Inflammatory macrophage treated with lipopolysaccharide for 4 hours (primary cell): ENCODE measurements at regions not wholly inside any gene's neighbourhood (a gene's known extent, or its start where the extent isn't known, plus 50 kb on each side); places are given as distances from the start of the nearest gene placed in this dataset.
"Not testable (repeated sequence)": the region's sequence is repeated elsewhere in the genome, so short reads cannot be mapped to it uniquely, and the experiment has no call there.

Source experiments
- DNase-seq: peaks from one replicate; pipeline ENCODE4 v3.0.0-alpha.2; 2020

DNA sequence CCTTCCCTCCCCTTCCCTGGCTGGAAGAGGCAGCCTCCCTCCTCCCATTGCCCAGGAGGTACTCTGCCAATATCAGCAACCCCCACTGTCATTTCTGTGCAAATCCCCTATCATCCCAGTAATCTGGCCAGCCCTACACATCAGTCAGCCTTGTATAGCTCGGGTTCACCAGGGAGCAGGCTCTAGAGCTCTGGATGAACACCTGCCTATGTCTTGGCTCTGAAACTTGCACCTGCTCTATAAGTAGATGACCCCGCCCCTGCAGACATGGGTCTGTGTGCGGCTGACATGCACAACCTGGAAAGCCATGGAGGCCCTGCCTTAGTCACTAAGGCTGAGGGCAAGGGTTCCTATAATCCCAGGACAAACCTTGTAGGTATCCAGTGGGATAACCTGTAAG lies 1042.9 kb downstream of the UQCRFS1 start:
- no peak for DNase-seq

DNA sequence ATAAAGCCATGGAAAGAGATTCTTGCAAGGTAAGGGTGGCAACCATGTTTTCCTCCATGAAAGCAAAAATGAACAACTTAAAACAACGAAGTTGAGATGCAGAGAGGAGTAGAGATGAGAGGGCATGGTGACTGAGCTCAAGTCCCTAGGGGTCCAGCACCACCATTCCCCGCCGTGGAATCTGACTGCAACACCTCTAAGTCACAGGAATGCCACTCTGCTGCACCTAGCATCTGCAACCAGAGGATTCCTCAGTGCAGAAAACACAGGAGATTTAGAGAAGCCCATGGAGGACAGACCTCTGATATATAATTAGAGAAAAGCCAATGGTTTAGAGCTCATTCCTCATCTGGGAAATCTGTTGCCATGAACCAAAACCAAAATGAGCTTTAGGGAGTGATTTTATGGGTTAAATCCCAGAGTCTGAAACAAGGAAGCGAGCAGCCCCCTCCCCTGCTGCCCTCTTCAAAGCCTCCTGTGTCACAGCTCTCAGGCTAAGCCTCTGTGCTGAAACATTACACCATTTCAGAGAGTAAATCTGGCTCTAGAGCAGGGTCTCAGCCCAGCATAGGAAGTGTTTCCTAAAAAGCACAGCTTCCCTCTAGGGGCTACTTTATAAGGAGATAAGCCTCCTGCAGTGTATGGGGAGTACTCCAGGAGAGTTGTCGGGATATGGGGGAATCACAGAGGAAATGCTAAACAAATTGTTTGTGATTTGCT lies 1043.6 kb downstream of the UQCRFS1 start:
- DNase-seq, result no peak

DNA sequence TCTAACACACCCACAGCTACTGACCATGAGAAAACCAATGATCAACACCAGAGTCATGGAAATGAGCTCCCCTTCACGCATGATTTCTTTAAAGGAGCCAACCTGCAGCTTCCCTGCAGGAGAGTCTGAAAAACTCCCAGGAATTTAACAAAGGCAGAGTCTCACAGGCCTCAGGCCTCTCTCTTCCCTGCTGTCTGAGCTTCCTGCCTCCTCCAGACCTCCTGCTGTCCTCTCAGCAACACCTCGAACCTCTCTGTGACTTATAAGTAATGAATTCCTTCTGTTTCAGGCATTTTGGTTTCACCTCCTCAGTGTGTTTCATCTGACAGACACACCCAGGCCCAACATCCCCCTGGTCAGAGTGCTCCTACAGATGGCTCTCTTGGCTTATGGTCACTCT lies 1044.4 kb downstream of the UQCRFS1 start:
- DNase-seq, result no peak

DNA sequence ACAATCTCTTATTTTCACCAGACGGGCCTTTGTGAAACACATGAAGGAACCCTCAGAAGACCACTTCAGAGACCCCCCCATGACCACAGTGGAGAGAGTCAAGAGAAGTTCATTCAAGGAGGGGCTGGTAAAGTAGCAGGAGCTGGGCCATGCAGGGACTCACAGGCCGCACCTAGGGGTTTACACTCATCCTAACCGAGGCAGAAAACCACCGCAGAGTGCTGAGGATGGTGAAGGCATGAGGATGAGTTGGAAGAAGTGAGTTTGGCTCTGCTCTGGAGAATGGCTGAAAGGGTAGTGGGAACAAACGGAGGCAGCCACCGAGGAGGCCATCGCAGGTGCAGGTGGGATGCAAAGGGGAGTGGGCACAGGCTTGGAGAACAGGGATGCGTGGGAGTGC lies 1046.9 kb downstream of the UQCRFS1 start:
- DNase-seq, result no peak

DNA sequence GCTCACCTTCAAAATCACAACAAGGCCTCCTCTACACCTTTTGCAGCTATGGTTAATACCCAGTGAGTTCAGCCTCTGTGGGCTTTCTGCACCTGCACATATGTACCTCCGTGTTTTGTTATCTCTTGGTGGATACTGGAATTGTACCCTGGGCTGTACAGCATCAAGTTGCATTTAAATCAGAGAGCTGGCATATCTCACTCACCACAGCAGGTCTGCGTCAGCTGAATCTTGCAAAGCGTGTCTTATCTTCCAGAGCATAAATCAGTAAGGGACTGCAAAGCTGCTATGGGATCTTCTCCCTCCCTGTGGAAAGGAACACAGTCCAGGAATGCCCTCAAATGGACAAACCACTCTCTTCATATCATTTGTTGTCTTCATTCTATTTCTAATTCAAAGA lies 1048.7 kb downstream of the UQCRFS1 start:
- no peak for DNase-seq

DNA sequence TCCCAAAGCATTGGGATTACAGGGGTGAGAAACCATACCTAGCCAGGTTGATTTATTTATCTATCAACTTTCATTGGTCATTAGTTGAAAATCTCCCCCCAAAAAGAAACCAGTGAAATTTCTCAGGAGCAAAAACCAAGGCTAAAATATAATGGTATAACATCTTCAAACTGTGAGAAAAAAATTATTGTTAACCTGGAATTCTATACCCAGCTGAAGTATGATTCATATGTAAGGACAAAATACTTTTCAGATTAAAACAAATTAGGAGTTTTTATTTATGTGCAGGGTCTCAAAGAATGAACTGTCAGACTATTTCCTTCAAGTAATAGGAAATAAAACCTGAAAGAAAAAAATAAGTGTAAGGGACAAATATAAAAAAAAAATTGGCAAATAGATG lies 1053.9 kb downstream of the UQCRFS1 start:
- no peak for DNase-seq

DNA sequence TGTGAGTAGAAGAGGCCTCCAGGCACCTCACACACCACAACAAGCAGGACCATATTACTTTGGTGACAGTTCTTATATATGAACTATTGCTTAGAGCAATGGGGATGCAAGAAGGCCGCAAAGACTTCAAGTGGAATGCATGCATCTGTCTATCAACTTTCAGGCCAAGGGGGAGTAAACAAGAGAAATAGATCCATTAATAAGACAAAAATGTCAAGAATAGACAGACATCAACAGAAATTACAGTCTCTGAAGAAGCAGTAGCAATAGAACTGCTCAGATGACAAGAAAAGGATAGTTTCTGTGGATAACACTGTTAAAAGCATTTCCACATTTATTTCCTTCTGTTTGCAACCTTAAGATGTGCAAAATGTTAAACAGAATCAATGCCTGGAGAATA lies 1057.7 kb downstream of the UQCRFS1 start:
- DNase-seq, result no peak

DNA sequence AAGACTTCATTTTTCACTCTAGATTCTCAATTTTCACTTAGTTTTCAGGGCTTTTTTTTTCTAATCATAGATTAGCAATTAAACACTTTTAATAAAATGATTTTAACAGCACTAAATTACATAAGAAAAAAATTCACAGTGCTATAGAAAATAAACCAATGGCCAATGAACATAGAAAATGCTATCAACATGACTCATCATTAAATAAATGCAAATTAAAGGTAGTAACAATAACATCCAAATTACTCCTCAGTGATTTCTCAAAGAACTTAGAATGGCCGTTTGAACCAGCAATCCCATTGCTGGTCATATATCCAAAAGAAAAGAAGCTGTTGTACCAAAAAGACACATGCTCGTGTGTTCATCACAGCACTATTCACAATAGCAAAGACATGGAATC lies 1058.9 kb downstream of the UQCRFS1 start:
- no peak for DNase-seq

DNA sequence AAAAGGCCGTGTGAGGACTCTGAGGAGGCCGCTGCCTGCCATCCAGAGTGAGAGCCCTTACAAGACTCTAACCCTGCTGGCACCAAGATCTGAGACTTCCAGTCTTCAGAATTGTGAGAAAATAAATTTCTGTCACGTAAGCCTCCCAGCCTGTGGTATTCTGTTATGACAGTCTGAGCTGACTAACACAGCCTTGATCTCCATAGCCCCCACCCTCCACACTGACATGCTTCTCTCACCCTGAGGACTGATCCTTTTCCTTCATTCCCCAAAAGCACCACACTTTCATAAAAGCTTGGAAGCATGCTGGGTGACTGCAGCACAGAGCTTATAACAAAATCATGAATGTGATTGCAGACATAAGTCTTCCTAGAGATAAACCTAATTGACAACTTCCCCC lies 1059.8 kb downstream of the UQCRFS1 start:
- no peak for DNase-seq

DNA sequence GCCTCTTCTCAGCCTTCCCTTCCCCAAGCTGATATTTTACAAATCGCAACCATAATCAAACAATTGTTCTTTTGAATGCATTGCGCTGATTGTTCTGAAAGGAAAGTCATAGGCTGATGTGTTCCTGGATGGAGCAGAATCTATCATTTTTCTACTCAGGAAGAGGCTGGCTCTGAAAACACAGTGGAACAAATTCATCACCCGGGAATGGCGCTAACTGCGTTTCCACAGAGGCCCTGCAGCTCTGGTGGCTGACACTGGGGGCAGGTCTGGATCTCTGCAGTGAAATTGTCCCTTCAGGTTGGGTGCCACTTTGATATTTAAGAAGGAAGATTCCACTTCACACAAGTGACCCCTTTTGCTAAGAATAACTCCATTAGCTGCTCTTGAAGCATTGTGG lies 1060.8 kb downstream of the UQCRFS1 start:
- no peak for DNase-seq

DNA sequence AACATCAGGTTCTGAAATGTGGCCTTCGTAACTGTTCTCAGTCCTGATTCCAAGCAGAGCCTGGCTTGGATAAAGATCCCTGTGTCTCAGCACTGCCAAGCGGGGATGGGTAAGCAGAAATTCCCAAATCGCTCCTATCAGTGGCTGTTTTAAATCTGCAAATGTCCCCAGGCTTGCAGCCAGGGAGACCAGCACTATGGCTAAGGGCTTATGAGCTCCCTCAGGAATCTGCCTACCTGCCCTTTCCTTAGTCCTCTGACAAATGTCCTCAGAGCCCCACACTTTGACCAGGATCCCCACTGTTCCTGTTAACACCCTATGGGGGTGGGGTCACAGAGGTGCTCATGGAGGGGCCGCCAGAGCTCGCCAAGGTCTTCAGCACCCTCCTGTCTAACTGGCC lies 1062.8 kb downstream of the UQCRFS1 start:
- DNase-seq, result no peak

DNA sequence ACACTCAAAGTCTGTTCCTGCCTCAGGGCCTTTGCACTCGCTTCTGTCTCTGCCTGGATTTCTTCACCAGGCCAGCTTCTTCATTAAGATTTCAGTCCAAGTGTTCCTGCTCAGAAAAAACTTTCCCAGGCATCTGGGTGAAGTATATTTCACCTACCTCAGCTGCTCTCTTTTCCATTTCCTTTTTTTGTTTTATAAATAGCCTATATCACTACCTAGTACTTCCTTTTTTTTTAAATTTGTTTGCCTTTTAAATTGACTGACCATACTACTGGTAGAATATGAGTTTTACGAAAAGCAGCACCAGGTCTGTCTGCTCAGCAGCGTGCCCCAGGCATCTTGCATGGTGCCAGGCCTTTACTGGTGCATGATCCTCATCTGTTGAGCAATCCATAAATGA lies 1064.4 kb downstream of the UQCRFS1 start:
- no peak for DNase-seq

DNA sequence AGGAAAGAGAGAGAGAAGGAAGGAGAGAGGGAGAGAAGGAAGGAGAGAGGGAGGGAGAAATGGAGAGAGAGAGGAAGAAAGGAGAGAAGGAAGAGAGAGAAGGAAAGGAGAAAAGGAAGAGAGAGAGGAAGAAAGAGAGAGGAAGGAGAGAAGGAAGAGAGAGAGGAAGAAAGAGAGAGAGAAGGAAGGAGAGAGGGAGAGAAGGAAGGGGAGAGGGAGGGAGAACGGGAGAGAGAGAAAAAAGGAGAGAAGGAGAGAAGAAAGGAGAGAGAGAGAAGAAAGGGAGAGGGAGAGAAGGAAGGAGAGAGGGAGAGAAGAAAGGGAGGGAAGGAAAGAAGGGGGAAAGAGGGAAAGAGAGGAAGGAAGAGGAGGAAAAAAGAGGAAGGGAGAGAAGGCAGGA lies 1070.7 kb downstream of the UQCRFS1 start:
- DNase-seq, result no peak

DNA sequence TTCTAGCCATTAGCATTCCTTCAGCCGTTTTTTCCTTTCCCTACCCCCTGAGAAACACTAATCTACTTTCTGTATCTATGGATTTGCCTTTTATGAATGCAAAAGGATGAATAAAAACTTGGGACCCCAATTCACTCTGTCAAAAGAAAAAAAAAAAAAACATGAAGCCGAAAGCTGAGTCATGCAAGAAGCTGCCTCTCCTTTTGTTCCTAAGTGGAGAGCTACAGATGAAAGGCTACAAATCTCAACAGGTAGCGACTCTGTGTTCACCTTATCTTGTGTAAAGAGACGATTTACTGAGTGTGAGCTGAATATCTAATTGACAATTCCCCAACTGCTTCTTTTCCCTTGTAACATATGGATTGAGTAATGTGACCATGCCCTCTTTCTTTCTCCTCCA lies 1072.8 kb downstream of the UQCRFS1 start:
- no peak for DNase-seq

DNA sequence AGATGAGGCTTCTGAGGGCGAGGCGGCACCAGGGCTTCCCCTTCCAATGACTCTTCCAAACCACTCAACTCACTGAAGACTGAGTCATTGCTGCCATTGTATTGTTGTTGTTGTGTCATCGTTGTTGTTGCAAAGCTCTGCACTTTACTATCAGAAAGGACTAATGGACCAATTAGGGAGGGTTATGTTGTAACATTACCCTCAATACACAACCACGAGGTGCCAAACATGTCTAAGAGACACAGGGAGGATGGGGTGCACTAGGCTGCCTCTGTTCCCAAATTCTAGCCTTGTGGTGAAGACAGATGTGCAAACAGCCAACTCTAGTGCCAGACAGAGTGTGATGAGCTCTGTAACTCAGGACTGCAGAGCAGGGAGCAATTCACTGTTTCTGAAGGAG lies 1075.2 kb downstream of the UQCRFS1 start:
- DNase-seq, result no peak

DNA sequence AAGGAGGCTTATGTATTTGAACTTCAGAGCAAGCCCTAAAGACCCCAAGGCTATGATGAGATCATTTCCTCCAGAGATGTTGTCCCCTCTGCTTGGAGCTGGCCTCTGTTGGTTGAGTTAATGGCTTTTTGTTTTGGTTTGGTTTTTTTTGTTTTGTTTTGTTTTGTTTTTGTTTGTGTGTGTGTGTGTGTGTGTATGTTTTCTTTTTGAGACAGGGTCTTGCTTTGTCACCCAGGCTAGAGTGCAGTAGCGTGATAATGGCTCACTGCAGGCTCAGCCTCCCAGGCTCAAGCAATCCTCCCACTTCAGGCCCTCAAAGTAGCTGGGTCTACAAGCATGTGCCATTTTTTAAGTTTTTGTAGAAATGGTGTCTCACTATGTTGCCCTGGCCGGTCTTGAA lies 1076.2 kb downstream of the UQCRFS1 start:
- DNase-seq, result no peak

DNA sequence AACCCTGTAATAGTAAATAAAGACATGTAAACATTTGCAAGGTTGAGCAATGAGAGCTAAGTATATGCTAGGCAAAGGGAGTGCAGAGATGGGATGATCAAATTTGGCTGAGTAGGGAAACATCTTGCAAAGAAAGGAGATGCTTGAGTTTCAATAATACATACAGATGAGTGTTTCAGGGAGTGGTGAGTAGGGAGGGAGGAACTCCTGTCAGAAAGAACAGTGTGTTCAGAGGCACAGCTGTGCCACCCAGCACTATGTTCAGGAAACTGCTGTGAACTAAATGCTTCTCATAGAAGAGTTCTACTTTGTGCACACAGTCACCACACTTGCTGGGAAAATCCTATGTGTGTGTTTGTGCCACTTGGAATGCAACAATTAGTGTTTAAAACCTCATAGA lies 1077.1 kb downstream of the UQCRFS1 start:
- no peak for DNase-seq

DNA sequence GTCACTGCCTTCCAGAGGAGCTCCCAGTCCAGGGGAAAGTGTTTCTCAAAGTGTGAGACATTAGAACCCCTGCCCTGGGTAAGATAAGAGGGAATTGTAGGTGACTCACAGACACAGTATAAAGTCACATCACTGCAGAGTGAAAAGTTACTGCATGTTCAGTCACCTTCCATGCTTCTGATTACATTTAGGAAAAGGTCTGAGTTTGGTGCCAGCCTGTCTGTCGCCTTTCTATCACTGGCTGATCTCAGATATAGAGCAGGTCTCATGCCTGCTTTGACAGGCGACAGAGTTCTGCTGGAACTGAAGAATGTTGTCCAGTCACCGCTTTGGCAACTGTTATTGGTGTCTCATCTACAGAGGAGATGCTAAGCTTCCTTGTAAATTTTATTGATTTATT lies 1078.6 kb downstream of the UQCRFS1 start:
- no peak for DNase-seq

DNA sequence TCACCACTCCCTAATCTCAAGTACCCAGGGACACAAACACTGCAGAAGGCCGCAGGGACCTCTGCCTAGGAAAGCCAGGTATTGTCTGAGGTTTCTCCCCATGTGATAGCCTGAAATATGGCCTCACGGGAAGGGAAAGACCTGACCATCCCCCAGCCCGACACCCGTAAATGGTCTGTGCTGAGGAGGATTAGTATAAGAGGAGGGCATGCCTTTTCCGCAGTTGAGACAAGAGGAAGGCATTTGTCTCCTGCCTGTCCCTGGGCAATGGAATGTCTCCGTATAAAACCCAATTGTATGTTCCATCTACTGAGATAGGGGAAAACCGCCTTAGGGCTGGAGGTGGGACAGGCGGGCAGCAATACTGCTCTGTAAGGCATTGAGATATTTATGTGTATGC lies 1082.1 kb downstream of the UQCRFS1 start:
- not testable (repeated sequence) for DNase-seq

DNA sequence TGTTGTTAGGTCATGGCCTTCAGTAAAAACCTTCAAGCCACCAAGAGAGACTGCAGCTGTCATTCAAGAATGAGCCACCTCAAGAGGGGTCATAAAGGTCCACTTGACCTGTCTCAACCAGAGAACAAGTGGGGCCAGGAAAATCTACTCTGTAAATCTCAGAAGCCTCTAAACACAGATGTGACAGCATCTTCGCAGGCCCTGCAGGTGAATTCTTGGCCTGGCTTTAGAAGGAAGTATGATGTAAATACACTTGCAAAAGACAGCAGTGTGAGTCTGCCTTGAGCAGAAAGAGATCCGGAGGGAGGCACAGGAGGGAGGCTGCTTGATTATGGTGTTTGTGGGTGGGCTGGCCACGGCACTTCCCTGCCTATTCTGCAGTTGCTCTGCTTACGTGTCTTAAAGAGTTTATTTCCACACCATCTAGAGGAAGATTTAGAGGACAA lies 1082.9 kb downstream of the UQCRFS1 start:
- no peak for DNase-seq

DNA sequence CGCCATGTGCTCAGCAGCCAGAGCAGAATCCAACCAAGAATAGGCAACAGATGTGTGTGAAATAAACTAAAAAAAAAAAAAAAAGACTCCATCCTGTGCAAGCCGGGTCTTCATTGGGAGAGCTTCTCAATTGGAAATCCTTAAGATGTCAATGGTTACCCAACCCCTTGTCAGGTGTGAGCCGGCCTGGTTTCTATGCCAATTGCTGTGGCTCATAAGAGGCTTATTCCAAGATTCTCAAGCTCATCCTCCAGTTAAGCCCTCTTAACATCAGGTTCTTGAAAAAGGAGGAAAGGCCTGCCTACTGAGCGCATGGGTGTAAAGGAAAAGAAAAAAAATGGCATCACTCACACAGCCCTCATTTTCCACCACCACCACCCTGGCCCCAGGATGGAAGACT lies 1084.6 kb downstream of the UQCRFS1 start:
- no peak for DNase-seq

DNA sequence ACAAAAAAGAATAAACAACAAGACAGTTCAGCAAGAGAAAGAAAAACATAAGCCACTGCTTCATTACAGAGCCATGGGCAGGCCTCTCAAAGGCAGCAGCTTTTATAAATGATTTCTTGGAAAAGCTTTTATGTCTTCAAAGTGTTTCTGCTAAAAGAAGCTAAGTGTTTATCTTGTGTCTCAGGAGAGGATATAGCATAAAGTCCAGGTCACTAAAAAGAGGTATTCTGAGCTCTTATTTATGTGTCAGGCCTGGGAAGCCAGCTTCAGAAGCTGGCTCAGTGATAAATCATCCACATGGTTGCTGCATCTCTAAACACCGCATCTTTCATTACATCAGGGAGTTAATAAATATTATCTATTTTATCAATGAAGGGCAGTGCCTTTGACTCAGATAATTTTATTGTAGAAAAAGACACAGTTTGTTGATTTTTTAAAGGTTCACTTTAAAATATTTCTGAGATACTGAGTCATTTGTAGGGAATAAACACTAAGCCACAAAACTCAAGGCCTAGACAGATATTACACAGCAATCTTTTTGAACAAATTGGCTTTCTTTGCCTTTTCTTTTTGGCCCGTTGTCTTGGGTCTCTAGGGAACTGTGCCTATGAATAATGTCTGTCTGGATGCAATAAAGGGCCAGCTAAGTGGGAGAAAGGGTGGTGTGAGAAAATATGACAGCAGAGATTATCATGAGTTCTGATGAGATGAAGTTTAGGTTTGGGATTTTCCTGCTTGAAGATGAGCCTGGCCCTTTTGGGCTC lies 1086.6 kb downstream of the UQCRFS1 start:
- no peak for DNase-seq

DNA sequence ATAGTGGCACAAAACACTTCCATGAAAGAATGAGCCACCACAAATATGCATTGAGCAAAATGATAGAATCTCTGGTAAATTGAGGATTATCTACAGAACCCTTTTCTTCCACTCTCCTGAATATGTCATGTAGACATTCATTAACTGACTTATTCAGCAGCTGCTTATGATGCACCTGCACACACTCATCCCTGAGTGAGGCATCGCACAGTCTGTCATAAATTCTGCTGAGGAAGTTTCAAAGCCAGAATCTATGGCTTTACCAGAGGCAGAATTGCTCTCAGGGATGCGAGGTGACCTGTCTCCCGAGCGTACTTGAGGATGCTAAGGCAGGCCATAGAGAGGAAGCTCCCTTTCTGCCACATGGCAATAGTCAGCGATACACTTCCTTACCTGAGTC lies 1090.2 kb downstream of the UQCRFS1 start:
- no peak for DNase-seq

DNA sequence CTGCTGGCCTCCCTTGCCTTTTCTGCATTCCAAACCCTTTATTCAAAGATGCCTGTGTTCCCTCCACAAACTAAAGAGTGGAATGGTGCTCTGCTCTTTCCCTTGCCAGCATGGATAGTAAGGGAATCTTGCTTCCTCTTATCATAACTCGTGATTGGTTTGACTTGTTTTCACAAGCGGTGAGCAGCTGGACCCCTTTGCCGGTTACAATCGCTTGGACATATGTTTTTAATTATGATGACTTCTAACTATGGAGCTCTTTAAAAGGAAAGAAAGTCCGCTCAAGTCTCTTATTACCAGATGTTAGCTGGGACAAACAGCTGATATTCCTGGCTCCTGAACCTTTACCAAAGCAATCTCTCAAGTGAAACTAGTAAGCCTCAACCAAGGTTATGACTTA lies 1094.7 kb downstream of the UQCRFS1 start:
- DNase-seq, result no peak

DNA sequence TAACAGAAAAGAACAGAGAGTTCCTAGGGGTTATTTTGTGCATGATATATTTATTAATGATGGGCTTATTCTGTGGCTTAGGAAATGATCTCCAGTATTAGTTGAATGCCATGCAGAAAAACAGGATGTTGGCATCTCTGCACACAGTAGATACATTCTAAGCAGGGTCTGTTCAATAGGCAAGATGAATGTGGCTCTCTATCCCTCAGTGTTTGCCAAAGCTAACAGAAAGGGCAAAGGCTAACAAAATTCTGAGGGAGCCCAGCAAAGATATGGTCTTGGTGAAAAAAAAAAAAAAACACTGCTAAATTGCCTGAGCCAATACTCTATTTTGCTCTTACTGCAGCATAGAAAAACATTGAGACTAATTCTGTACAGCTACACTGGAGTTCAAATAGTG lies 1095.8 kb downstream of the UQCRFS1 start:
- DNase-seq, result no peak
